CD8-positive, alpha-beta memory T cell (primary cell): ENCODE measurements at regions not wholly inside any gene's neighbourhood (a gene's known extent, or its start where the extent isn't known, plus 50 kb on each side); places are given as distances from the start of the nearest gene placed in this dataset.

Experiments
- CTCF ChIA-PET: fragments of 350-600 bp; sonication (Branson Sonifier 250); formaldehyde crosslinking; loops from one replicate; lab custom pipeline; 2021; ENCODE audit warnings: antibody characterized with exemption; lab: Charles Lee
- POLR2A ChIA-PET: fragments of 350-600 bp; sonication (Branson Sonifier 250); formaldehyde crosslinking; loops from one replicate; lab custom pipeline; 2021; ENCODE audit warnings: antibody characterized with exemption; lab: Charles Lee
- DNase-seq, 5 donors: peaks; one replicate each; pipeline versions ENCODE4 v3.0.0 to v3.0.0-alpha.2; 2020 to 2022; ENCODE audit warnings: mixed read lengths in 1 of 5
- H3K27ac ChIP-seq: one replicate; pipeline ENCODE4 v1.7.0; 2013; ENCODE audit warnings: low read depth, mild to moderate bottlenecking, low read length, moderate library complexity
- H3K27me3 ChIP-seq: 2 replicates; pipeline ENCODE4 v1.7.0; 2013; ENCODE audit warnings: low read length, mild to moderate bottlenecking; ENCODE audit not compliant: insufficient read depth, poor library complexity, severe bottlenecking
- H3K36me3 ChIP-seq: 2 replicates; pipeline ENCODE4 v1.7.0; 2013; ENCODE audit warnings: mild to moderate bottlenecking, low read length, moderate library complexity; ENCODE audit not compliant: insufficient read depth
- H3K4me1 ChIP-seq: 2 replicates; pipeline ENCODE4 v1.7.0; 2013; ENCODE audit warnings: mild to moderate bottlenecking, low read length, moderate library complexity; ENCODE audit not compliant: insufficient read depth
- H3K4me3 ChIP-seq: 2 replicates; pipeline ENCODE4 v1.7.0; 2013; ENCODE audit warnings: mild to moderate bottlenecking, low read length
- H3K9me3 ChIP-seq: 2 replicates; pipeline ENCODE4 v1.7.0; 2013; ENCODE audit warnings: mild to moderate bottlenecking, low read length
- H3K27ac Mint-ChIP-seq, 8 donors: one replicate each; pipeline ENCODE4 v1.8.0; 2020 to 2021; ENCODE audit warnings: mixed read lengths in 8 of 8, mild to moderate bottlenecking in 6 of 8, inconsistent platforms in 3 of 8, moderate library complexity in 3 of 8
- H3K27me3 Mint-ChIP-seq, 2 donors: one replicate each; pipeline ENCODE4 v1.8.0; 2020 to 2021; ENCODE audit warnings: mixed read lengths in 2 of 2, mild to moderate bottlenecking in 1 of 2, moderate library complexity in 1 of 2
- H3K36me3 Mint-ChIP-seq, 3 donors: one replicate each; pipeline ENCODE4 v1.8.0; 2020 to 2021; ENCODE audit warnings: mixed read lengths in 3 of 3, inconsistent platforms in 1 of 3, mild to moderate bottlenecking in 1 of 3
- H3K4me1 Mint-ChIP-seq, 3 donors: one replicate each; pipeline ENCODE4 v1.8.0; 2020 to 2021; ENCODE audit warnings: mixed read lengths in 3 of 3, inconsistent platforms in 1 of 3, mild to moderate bottlenecking in 1 of 3
- H3K4me3 Mint-ChIP-seq, 7 donors: one replicate each; pipeline ENCODE4 v1.8.0; 2020 to 2021; ENCODE audit warnings: mixed read lengths in 7 of 7, mild to moderate bottlenecking in 6 of 7, moderate library complexity in 4 of 7, inconsistent platforms in 2 of 7
- H3K9me3 Mint-ChIP-seq, 5 donors: one replicate each; pipeline ENCODE4 v1.8.0; 2020 to 2022; ENCODE audit warnings: mixed read lengths in 5 of 5, mild to moderate bottlenecking in 3 of 5, moderate library complexity in 2 of 5, inconsistent platforms in 1 of 5

GRCh38 chr6:153804755-153805330, 234.2 kb upstream of the OPRM1 start:
- Mint-ChIP-seq H3K9me3 (peaks cover 0 to 2% (median 0%) of the 10 kb centered on the region in 5 donors), H3K27ac (no peak overlapping the region), H3K4me3 (no peak overlapping the region), H3K4me1 (no peaks in the 10 kb centered on the region), H3K36me3 (no peaks in the 10 kb centered on the region), H3K27me3 (no peaks in the 10 kb centered on the region)
- Histone ChIP-seq H3K4me1 (no peaks in the 10 kb centered on the region), H3K27me3 (no peaks in the 10 kb centered on the region), H3K27ac (no peak overlapping the region), H3K36me3 (no peaks in the 10 kb centered on the region), H3K4me3 (no peak overlapping the region), H3K9me3 (no peaks in the 10 kb centered on the region)
- no peak for DNase-seq
- CTCF ChIA-PET = no interaction called here
- POLR2A ChIA-PET = no interaction called here

GRCh38 chr6:153801917-153802316, 237.1 kb upstream of the OPRM1 start:
- Histone ChIP-seq H3K27ac (no peak overlapping the region), H3K4me3 (no peak overlapping the region), H3K9me3 (no peaks in the 10 kb centered on the region), H3K27me3 (no peaks in the 10 kb centered on the region), H3K4me1 (no peaks in the 10 kb centered on the region), H3K36me3 (no peaks in the 10 kb centered on the region)
- no peak for DNase-seq
- ChIA-PET POLR2A (no interaction called here), CTCF (no interaction called here)
- H3K4me3 Mint-ChIP-seq = no peak overlapping the region
- H3K4me1 Mint-ChIP-seq = no peaks in the 10 kb centered on the region
- peaks cover 0 to 1% (median 0%) of the 10 kb centered on the region in 5 donors for H3K9me3 Mint-ChIP-seq
- no peaks in the 10 kb centered on the region for H3K27me3 Mint-ChIP-seq
- no peak overlapping the region for H3K27ac Mint-ChIP-seq
- no peaks in the 10 kb centered on the region for H3K36me3 Mint-ChIP-seq

- no peaks in the 10 kb centered on the region for H3K27me3 Mint-ChIP-seq
- no peaks in the 10 kb centered on the region for H3K36me3 Mint-ChIP-seq
- ChIA-PET POLR2A (no interaction called here), CTCF (no interaction called here)
- Histone ChIP-seq H3K36me3 (no peaks in the 10 kb centered on the region), H3K9me3 (no peaks in the 10 kb centered on the region), H3K27ac (no peak overlapping the region), H3K4me3 (no peak overlapping the region), H3K4me1 (no peaks in the 10 kb centered on the region), H3K27me3 (no peaks in the 10 kb centered on the region)
- DNase-seq = no peak
- H3K4me1 Mint-ChIP-seq = no peaks in the 10 kb centered on the region
- H3K9me3 Mint-ChIP-seq = peaks cover 0 to 3% (median 0%) of the 10 kb centered on the region in 5 donors
- H3K27ac Mint-ChIP-seq = no peak overlapping the region
- H3K4me3 Mint-ChIP-seq = no peak overlapping the region
These were observed 238.4 kb upstream of the OPRM1 start for GRCh38 chr6:153800580-153801188.

GRCh38 chr6:153790876-153791473, 248.1 kb upstream of the OPRM1 start:
- H3K27me3 Mint-ChIP-seq = peaks cover 0 to 3% of the 10 kb centered on the region in 2 donors
- Histone ChIP-seq H3K36me3 (no peaks in the 10 kb centered on the region), H3K4me1 (no peaks in the 10 kb centered on the region), H3K27ac (no peak overlapping the region), H3K9me3 (no peaks in the 10 kb centered on the region), H3K4me3 (no peak overlapping the region), H3K27me3 (no peaks in the 10 kb centered on the region)
- ChIA-PET POLR2A (no interaction called here), CTCF (no interaction called here)
- no peaks in the 10 kb centered on the region for H3K4me1 Mint-ChIP-seq
- no peak for DNase-seq
- no peak overlapping the region for H3K4me3 Mint-ChIP-seq
- peaks cover 0 to 6% (median 3%) of the 10 kb centered on the region in 5 donors for H3K9me3 Mint-ChIP-seq
- H3K36me3 Mint-ChIP-seq = no peaks in the 10 kb centered on the region
- H3K27ac Mint-ChIP-seq = no peak overlapping the region

GRCh38 chr6:153790048-153790447, 249.0 kb upstream of the OPRM1 start:
- POLR2A ChIA-PET = no interaction called here

GRCh38 chr6:153787341-153787606, 251.8 kb upstream of the OPRM1 start:
- H3K4me3 Mint-ChIP-seq = no peak overlapping the region
- POLR2A ChIA-PET = no interaction called here
- H3K4me3 ChIP-seq = no peak overlapping the region
- CTCF ChIA-PET = no interaction called here
- no peaks in the 10 kb centered on the region for H3K36me3 ChIP-seq
- H3K4me1 ChIP-seq = no peaks in the 10 kb centered on the region
- no peak overlapping the region for H3K27ac ChIP-seq
- no peak for DNase-seq
- H3K9me3 ChIP-seq = no peaks in the 10 kb centered on the region
- no peaks in the 10 kb centered on the region for H3K36me3 Mint-ChIP-seq
- no peaks in the 10 kb centered on the region for H3K27me3 ChIP-seq
- H3K4me1 Mint-ChIP-seq = no peaks in the 10 kb centered on the region
- peaks cover 0 to 3% of the 10 kb centered on the region in 2 donors for H3K27me3 Mint-ChIP-seq
- H3K27ac Mint-ChIP-seq = no peak overlapping the region
- H3K9me3 Mint-ChIP-seq = peaks cover 1 to 10% (median 6%) of the 10 kb centered on the region in 5 donors

More at GRCh38 chr6:153790048-153790447, 249.0 kb upstream of the OPRM1 start:
- Mint-ChIP-seq H3K4me3 (no peak overlapping the region), H3K9me3 (peaks cover 0 to 10% (median 3%) of the 10 kb centered on the region in 5 donors), H3K27me3 (peaks cover 0 to 3% of the 10 kb centered on the region in 2 donors), H3K36me3 (no peaks in the 10 kb centered on the region), H3K4me1 (no peaks in the 10 kb centered on the region), H3K27ac (no peak overlapping the region)
- no peak overlapping the region for H3K4me3 ChIP-seq
- H3K27me3 ChIP-seq = no peaks in the 10 kb centered on the region
- no peaks in the 10 kb centered on the region for H3K36me3 ChIP-seq
- H3K27ac ChIP-seq = no peak overlapping the region
- no peaks in the 10 kb centered on the region for H3K9me3 ChIP-seq
- no peak for DNase-seq
- CTCF ChIA-PET = no interaction called here
- no peaks in the 10 kb centered on the region for H3K4me1 ChIP-seq

- ChIA-PET CTCF (no interaction called here), POLR2A (no interaction called here)
- Mint-ChIP-seq H3K4me3 (no peak overlapping the region), H3K27me3 (no peaks in the 10 kb centered on the region), H3K4me1 (no peaks in the 10 kb centered on the region), H3K36me3 (no peaks in the 10 kb centered on the region), H3K9me3 (peaks cover 4 to 26% (median 5%) of the 10 kb centered on the region in 5 donors), H3K27ac (no peak overlapping the region)
- Histone ChIP-seq H3K9me3 (no peaks in the 10 kb centered on the region), H3K36me3 (no peaks in the 10 kb centered on the region), H3K4me3 (no peak overlapping the region), H3K4me1 (no peaks in the 10 kb centered on the region), H3K27me3 (no peaks in the 10 kb centered on the region), H3K27ac (no peak overlapping the region)
- no peak for DNase-seq
These were observed 257.7 kb upstream of the OPRM1 start for GRCh38 chr6:153781306-153781705.

GRCh38 chr6:153780011-153780410, 259.0 kb upstream of the OPRM1 start:
- H3K9me3 ChIP-seq = no peaks in the 10 kb centered on the region
- Mint-ChIP-seq H3K9me3 (peaks cover 0 to 26% (median 5%) of the 10 kb centered on the region in 5 donors), H3K4me3 (no peak overlapping the region), H3K27ac (no peak overlapping the region), H3K27me3 (no peaks in the 10 kb centered on the region), H3K36me3 (no peaks in the 10 kb centered on the region), H3K4me1 (no peaks in the 10 kb centered on the region)
- DNase-seq = no peak
- H3K27me3 ChIP-seq = no peaks in the 10 kb centered on the region
- H3K4me1 ChIP-seq = no peaks in the 10 kb centered on the region
- H3K36me3 ChIP-seq = no peaks in the 10 kb centered on the region
- H3K4me3 ChIP-seq = no peak overlapping the region
- ChIA-PET CTCF (interaction anchor here (0.6 kb wide), 1 partner anchor 27 kb away, joined by 3 read pairs; no protein-coding TSS in a partner anchor), POLR2A (no interaction called here)
- no peak overlapping the region for H3K27ac ChIP-seq
